GM23338 (cell line): ENCODE measurements at regions not wholly inside any gene's neighbourhood (a gene's known extent, or its start where the extent isn't known, plus 50 kb on each side); places are given as distances from the start of the nearest gene placed in this dataset.
A peak's percentile ranks its signal among the peaks of the same experiment; 100 is the strongest.

ENCODE experiments used
- ATAC-seq: fragments of 200-7000 bp; cut with Tn5 transposase; 3 replicates; pipeline ENCODE4 v1.9.1; 2020
- DNase-seq: peaks from one replicate; pipeline ENCODE4 v3.0.0-alpha.2; 2015; ENCODE audit warnings: low spot score
- H2AFZ ChIP-seq: fragments of 200-600 bp; sonication (generic); 2 replicates; pipeline ENCODE4 v1.8.0; 2016; ENCODE audit warnings: antibody characterized with exemption, mild to moderate bottlenecking, moderate library complexity
- H3F3A ChIP-seq: fragments of 200-600 bp; sonication (generic); replicated peaks from 2 replicates; pipeline ENCODE4 v1.8.0; 2017; ENCODE audit warnings: antibody characterized with exemption, mixed run types, low read depth
- H3K27ac ChIP-seq: fragments of 200-600 bp; sonication (generic); 2 replicates; pipeline ENCODE4 v1.6.1; 2016; ENCODE audit warnings: low read depth
- H3K27me3 ChIP-seq: fragments of 200-600 bp; sonication (generic); 2 replicates; pipeline ENCODE4 v1.8.0; 2016; ENCODE audit warnings: mild to moderate bottlenecking, mixed run types, moderate library complexity; ENCODE audit not compliant: insufficient read depth
- H3K36me3 ChIP-seq: fragments of 200-600 bp; sonication (generic); 2 replicates; pipeline ENCODE4 v1.8.0; 2016; ENCODE audit warnings: mild to moderate bottlenecking; ENCODE audit not compliant: insufficient read depth
- H3K4me1 ChIP-seq: fragments of 200-600 bp; sonication (generic); 2 replicates; pipeline ENCODE4 v1.8.0; 2016; ENCODE audit warnings: mild to moderate bottlenecking, moderate library complexity; ENCODE audit not compliant: insufficient read depth
- H3K4me2 ChIP-seq: fragments of 200-600 bp; sonication (generic); 2 replicates; pipeline ENCODE4 v1.7.1; 2017; ENCODE audit warnings: mixed run types
- H3K4me3 ChIP-seq: fragments of 200-600 bp; sonication (generic); 2 replicates; pipeline ENCODE4 v1.6.1; 2016; ENCODE audit warnings: mixed run types
- H3K79me2 ChIP-seq: fragments of 200-600 bp; sonication (generic); replicated peaks from 2 replicates; pipeline ENCODE4 v1.8.0; 2017; ENCODE audit warnings: mild to moderate bottlenecking; ENCODE audit not compliant: insufficient read depth
- H3K9me2 ChIP-seq: fragments of 200-600 bp; sonication (generic); 2 replicates; pipeline ENCODE4 v1.8.0; 2017; ENCODE audit not compliant: insufficient read depth
- H4K20me1 ChIP-seq: fragments of 200-600 bp; sonication (generic); replicated peaks from 2 replicates; pipeline ENCODE4 v1.8.0; 2017; ENCODE audit warnings: mild to moderate bottlenecking; ENCODE audit not compliant: insufficient read depth
- H3K27ac Mint-ChIP-seq: 2 replicates; pipeline ENCODE4 v1.8.0; 2020; ENCODE audit warnings: inconsistent platforms, mild to moderate bottlenecking, moderate library complexity, mixed read lengths
- H3K27me3 Mint-ChIP-seq: 3 replicates; pipeline ENCODE4 v1.8.0; 2022; ENCODE audit warnings: low read depth, mild to moderate bottlenecking, moderate library complexity, mixed read lengths, inconsistent platforms; ENCODE audit not compliant: insufficient read depth, poor library complexity
- H3K36me3 Mint-ChIP-seq: 3 replicates; pipeline ENCODE4 v1.8.0; 2021; ENCODE audit warnings: low read depth, mild to moderate bottlenecking, inconsistent platforms, moderate library complexity, mixed read lengths
- H3K4me1 Mint-ChIP-seq: 3 replicates; pipeline ENCODE4 v1.8.0; 2020; ENCODE audit warnings: mild to moderate bottlenecking, inconsistent platforms, mixed read lengths
- H3K4me3 Mint-ChIP-seq: 3 replicates; pipeline ENCODE4 v1.8.0; 2021; ENCODE audit warnings: moderate library complexity, mild to moderate bottlenecking, inconsistent platforms, mixed read lengths
- H3K9me3 Mint-ChIP-seq: 3 replicates; pipeline ENCODE4 v1.8.0; 2020; ENCODE audit warnings: moderate library complexity, mild to moderate bottlenecking, inconsistent platforms, mixed read lengths
- CREB1 ChIP-seq: fragments of 250-450 bp; sonication (Bioruptor Pico); IDR thresholded peaks from 2 replicates; pipeline ENCODE4 v1.5.0; 2020; ENCODE audit warnings: low read depth, mild to moderate bottlenecking, moderate library complexity
- CTCF ChIP-seq, 2 experiments: fragments of 200-600 bp in 1 of 2; sonication (generic) in 1 of 2; conservative IDR thresholded peaks; 2 replicates each; pipeline versions ENCODE4 v1.5.1 to v1.6.1; 2016 to 2017; ENCODE audit warnings: antibody characterized with exemption in 2 of 2, low read depth in 2 of 2, mild to moderate bottlenecking in 2 of 2, moderate library complexity in 1 of 2
- ETS1 ChIP-seq: IDR thresholded peaks from 2 replicates; pipeline ENCODE4 v1.6.1; 2016; ENCODE audit warnings: antibody characterized with exemption
- EZH2 ChIP-seq: fragments of 200-600 bp; sonication (generic); IDR thresholded peaks from one replicate; pipeline ENCODE4 v1.8.0; 2017; ENCODE audit warnings: antibody characterized with exemption, mild to moderate bottlenecking, low read depth; ENCODE audit not compliant: unreplicated experiment
- EZH2phosphoT487 ChIP-seq: fragments of 200-600 bp; sonication (generic); IDR thresholded peaks from one replicate; pipeline ENCODE4 v1.8.1; 2018; ENCODE audit warnings: antibody characterized with exemption; ENCODE audit not compliant: unreplicated experiment
- JUNB ChIP-seq: IDR thresholded peaks from one replicate; pipeline ENCODE4 v1.6.1; 2016; ENCODE audit warnings: antibody characterized with exemption; ENCODE audit not compliant: unreplicated experiment
- NANOG ChIP-seq: IDR thresholded peaks from 2 replicates; pipeline ENCODE4 v1.6.1; 2016; ENCODE audit warnings: antibody characterized with exemption, borderline replicate concordance
- POLR2AphosphoS5 ChIP-seq: IDR thresholded peaks from 2 replicates; pipeline ENCODE4 v1.6.1; 2016; ENCODE audit warnings: antibody characterized with exemption, low read depth
- STAT1 ChIP-seq: IDR thresholded peaks from one replicate; pipeline ENCODE4 v1.6.1; 2016; ENCODE audit warnings: antibody characterized with exemption; ENCODE audit not compliant: unreplicated experiment
- ZNF114 ChIP-seq: fragments of 250-450 bp; sonication (Bioruptor Pico); IDR thresholded peaks from 2 replicates; pipeline ENCODE4 v1.5.0; 2020; ENCODE audit warnings: mild to moderate bottlenecking, moderate library complexity
- ZNF331 ChIP-seq: fragments of 250-450 bp; sonication (Bioruptor Pico); IDR thresholded peaks from 2 replicates; pipeline ENCODE4 v1.5.0; 2020; ENCODE audit warnings: low read depth, mild to moderate bottlenecking, moderate library complexity
- TF ChIP-seq, protein P1 (sequence below): fragments of 250-450 bp; sonication (Bioruptor Pico); IDR thresholded peaks from 2 replicates; pipeline ENCODE4 v1.5.0; 2020; ENCODE audit warnings: mild to moderate bottlenecking, moderate library complexity
- TF ChIP-seq, protein P2 (sequence below): IDR thresholded peaks from one replicate; pipeline ENCODE4 v1.6.1; 2018; ENCODE audit warnings: antibody characterized with exemption; ENCODE audit not compliant: unreplicated experiment

DNA sequence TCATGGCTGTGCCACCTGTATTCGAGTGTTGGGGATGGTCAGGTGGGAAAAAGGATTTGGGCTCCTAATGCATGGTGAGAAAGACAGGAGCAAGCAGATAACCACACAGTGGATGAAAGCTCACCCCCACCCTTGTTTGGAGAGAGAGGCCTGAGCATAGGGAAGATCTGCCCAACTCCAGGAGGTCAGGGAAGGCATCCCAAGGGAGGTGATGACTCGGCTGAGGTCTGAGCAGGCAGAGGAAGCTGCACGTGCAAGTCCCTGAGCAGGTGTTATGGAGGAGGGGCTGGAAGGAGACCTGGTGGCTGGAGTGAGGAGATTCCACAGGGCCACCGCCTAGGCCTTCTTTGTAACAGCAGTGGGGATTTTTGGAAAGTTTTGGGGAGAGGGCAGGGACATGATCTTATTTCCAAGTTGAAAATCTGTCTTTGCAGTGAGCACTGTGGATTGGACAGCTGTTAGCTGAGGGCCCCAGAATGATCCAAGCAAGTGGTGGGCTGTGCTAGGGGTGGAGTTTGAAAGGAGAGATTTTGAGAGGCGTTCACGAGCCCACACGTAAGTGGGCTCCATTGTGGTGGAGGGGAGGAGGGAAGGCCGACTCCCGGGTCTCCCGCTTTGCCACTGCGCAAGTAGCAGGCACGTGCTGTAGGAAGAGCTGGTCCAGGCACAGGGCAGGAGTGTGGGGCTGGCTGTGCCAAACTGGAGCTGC is 228.5 kb downstream of the GLI2 start:
- ATAC-seq = no peak

More for the DNA sequence above, 228.5 kb downstream of the GLI2 start:
- Histone ChIP-seq H3K4me2 (no peak overlapping the region), H4K20me1 (0 out of 2 replicates have a peak, but pooled peaks cover 10% of the 10 kb centered on the region), H3F3A (no peaks in the 10 kb centered on the region), H2AFZ (no peak overlapping the region), H3K27ac (no peak overlapping the region), H3K4me3 (no peak overlapping the region), H3K9me2 (no peaks in the 10 kb centered on the region), H3K36me3 (no peaks in the 10 kb centered on the region; the same call in 1 of the 2 replicates), H3K4me1 (no peaks in the 10 kb centered on the region), H3K27me3 (no peaks in the 10 kb centered on the region), H3K79me2 (no peaks in the 10 kb centered on the region)
- Mint-ChIP-seq H3K27ac (peak overlapping the region; percentile 29; the same call in 1 of the 2 replicates), H3K27me3 (peaks cover 3% of the 10 kb centered on the region), H3K4me3 (no peak overlapping the region), H3K9me3 (no peaks in the 10 kb centered on the region), H3K4me1 (peaks cover 3% of the 10 kb centered on the region; the same call in 2 of the 3 replicates), H3K36me3 (peaks cover 10% of the 10 kb centered on the region)
- TF ChIP-seq CTCF (conservative IDR thresholded peaks at IDR 0.05; ENCODE audit: low read depth in 2 of 2) (no peak), EZH2 (no peak), ZNF114 (CRISPR knock-in tag) (no peak), EZH2phosphoT487 (no peak), ETS1 (no peak), JUNB (no peak), POLR2AphosphoS5 (no peak), STAT1 (no peak), CREB1 (CRISPR knock-in tag) (no peak), ZNF331 (CRISPR knock-in tag) (no peak), NANOG (no peak)
- TF ChIP-seq, protein P1, sequence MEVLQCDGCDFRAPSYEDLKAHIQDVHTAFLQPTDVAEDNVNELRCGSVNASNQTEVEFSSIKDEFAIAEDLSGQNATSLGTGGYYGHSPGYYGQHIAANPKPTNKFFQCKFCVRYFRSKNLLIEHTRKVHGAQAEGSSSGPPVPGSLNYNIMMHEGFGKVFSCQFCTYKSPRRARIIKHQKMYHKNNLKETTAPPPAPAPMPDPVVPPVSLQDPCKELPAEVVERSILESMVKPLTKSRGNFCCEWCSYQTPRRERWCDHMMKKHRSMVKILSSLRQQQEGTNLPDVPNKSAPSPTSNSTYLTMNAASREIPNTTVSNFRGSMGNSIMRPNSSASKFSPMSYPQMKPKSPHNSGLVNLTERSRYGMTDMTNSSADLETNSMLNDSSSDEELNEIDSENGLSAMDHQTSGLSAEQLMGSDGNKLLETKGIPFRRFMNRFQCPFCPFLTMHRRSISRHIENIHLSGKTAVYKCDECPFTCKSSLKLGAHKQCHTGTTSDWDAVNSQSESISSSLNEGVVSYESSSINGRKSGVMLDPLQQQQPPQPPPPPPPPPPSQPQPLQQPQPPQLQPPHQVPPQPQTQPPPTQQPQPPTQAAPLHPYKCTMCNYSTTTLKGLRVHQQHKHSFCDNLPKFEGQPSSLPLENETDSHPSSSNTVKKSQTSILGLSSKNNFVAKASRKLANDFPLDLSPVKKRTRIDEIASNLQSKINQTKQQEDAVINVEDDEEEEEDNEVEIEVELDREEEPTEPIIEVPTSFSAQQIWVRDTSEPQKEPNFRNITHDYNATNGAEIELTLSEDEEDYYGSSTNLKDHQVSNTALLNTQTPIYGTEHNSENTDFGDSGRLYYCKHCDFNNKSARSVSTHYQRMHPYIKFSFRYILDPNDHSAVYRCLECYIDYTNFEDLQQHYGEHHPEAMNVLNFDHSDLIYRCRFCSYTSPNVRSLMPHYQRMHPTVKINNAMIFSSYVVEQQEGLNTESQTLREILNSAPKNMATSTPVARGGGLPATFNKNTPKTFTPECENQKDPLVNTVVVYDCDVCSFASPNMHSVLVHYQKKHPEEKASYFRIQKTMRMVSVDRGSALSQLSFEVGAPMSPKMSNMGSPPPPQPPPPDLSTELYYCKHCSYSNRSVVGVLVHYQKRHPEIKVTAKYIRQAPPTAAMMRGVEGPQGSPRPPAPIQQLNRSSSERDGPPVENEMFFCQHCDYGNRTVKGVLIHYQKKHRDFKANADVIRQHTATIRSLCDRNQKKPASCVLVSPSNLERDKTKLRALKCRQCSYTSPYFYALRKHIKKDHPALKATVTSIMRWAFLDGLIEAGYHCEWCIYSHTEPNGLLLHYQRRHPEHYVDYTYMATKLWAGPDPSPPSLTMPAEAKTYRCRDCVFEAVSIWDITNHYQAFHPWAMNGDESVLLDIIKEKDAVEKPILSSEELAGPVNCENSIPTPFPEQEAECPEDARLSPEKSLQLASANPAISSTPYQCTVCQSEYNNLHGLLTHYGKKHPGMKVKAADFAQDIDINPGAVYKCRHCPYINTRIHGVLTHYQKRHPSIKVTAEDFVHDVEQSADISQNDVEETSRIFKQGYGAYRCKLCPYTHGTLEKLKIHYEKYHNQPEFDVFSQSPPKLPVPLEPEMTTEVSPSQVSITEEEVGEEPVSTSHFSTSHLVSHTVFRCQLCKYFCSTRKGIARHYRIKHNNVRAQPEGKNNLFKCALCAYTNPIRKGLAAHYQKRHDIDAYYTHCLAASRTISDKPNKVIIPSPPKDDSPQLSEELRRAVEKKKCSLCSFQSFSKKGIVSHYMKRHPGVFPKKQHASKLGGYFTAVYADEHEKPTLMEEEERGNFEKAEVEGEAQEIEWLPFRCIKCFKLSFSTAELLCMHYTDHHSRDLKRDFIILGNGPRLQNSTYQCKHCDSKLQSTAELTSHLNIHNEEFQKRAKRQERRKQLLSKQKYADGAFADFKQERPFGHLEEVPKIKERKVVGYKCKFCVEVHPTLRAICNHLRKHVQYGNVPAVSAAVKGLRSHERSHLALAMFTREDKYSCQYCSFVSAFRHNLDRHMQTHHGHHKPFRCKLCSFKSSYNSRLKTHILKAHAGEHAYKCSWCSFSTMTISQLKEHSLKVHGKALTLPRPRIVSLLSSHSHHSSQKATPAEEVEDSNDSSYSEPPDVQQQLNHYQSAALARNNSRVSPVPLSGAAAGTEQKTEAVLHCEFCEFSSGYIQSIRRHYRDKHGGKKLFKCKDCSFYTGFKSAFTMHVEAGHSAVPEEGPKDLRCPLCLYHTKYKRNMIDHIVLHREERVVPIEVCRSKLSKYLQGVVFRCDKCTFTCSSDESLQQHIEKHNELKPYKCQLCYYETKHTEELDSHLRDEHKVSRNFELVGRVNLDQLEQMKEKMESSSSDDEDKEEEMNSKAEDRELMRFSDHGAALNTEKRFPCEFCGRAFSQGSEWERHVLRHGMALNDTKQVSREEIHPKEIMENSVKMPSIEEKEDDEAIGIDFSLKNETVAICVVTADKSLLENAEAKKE (CRISPR knock-in tag) = no peak
- TF ChIP-seq, protein P2, sequence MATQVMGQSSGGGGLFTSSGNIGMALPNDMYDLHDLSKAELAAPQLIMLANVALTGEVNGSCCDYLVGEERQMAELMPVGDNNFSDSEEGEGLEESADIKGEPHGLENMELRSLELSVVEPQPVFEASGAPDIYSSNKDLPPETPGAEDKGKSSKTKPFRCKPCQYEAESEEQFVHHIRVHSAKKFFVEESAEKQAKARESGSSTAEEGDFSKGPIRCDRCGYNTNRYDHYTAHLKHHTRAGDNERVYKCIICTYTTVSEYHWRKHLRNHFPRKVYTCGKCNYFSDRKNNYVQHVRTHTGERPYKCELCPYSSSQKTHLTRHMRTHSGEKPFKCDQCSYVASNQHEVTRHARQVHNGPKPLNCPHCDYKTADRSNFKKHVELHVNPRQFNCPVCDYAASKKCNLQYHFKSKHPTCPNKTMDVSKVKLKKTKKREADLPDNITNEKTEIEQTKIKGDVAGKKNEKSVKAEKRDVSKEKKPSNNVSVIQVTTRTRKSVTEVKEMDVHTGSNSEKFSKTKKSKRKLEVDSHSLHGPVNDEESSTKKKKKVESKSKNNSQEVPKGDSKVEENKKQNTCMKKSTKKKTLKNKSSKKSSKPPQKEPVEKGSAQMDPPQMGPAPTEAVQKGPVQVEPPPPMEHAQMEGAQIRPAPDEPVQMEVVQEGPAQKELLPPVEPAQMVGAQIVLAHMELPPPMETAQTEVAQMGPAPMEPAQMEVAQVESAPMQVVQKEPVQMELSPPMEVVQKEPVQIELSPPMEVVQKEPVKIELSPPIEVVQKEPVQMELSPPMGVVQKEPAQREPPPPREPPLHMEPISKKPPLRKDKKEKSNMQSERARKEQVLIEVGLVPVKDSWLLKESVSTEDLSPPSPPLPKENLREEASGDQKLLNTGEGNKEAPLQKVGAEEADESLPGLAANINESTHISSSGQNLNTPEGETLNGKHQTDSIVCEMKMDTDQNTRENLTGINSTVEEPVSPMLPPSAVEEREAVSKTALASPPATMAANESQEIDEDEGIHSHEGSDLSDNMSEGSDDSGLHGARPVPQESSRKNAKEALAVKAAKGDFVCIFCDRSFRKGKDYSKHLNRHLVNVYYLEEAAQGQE = no peak
- no peak for DNase-seq
